K562 (cell line): ENCODE measurements at regions not wholly inside any gene's neighbourhood (a gene's known extent, or its start where the extent isn't known, plus 50 kb on each side); places are given as distances from the start of the nearest gene placed in this dataset.

Experiments used
- MEF2D ChIP-seq: conservative IDR thresholded peaks from 2 replicates; pipeline ENCODE4 v1.6.1; 2016; ENCODE audit warnings: low read depth, missing genetic modification characterization, missing compliant biosample characterization
- RBFOX2 ChIP-seq: fragments of 200-400 bp; formaldehyde crosslinking; IDR thresholded peaks from 2 replicates; pipeline ENCODE4 v1.6.1; 2017; ENCODE audit warnings: low read depth, mild to moderate bottlenecking, low read length, moderate library complexity
- TF ChIP-seq, protein P1 (sequence below), 2 experiments: fragments of 450-650 bp; IDR thresholded peaks; 2 replicates each; pipeline ENCODE4 v1.6.1; 2016; ENCODE audit warnings: mild to moderate bottlenecking in 2 of 2, borderline replicate concordance in 1 of 2, low read depth in 1 of 2, moderate library complexity in 1 of 2
- TF ChIP-seq, protein P2 (sequence below): IDR thresholded peaks from 2 replicates; pipeline ENCODE4 v1.6.1; 2014; ENCODE audit warnings: antibody characterized with exemption

DNA sequence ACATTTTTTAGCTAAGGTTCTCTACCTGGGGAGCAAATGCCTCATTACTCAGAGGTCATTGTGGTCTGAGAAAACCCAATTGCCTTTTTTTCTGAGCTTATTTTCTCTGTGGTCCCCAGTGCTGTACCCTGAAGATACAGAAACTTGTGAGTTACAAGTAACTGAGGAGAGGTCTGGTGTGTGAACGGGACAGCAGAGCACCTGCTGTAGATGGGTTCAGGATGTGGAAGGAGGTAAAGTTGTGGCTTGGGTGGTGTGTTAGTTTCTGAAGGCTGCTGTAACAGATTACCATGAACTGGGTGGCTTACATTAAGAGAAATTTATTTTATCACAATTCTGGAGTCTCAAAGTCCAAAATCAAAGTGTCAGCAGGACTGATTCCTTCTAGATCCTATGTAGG, 449.1 kb upstream of the NRP1 start (continued):
- TF ChIP-seq, protein P1, sequence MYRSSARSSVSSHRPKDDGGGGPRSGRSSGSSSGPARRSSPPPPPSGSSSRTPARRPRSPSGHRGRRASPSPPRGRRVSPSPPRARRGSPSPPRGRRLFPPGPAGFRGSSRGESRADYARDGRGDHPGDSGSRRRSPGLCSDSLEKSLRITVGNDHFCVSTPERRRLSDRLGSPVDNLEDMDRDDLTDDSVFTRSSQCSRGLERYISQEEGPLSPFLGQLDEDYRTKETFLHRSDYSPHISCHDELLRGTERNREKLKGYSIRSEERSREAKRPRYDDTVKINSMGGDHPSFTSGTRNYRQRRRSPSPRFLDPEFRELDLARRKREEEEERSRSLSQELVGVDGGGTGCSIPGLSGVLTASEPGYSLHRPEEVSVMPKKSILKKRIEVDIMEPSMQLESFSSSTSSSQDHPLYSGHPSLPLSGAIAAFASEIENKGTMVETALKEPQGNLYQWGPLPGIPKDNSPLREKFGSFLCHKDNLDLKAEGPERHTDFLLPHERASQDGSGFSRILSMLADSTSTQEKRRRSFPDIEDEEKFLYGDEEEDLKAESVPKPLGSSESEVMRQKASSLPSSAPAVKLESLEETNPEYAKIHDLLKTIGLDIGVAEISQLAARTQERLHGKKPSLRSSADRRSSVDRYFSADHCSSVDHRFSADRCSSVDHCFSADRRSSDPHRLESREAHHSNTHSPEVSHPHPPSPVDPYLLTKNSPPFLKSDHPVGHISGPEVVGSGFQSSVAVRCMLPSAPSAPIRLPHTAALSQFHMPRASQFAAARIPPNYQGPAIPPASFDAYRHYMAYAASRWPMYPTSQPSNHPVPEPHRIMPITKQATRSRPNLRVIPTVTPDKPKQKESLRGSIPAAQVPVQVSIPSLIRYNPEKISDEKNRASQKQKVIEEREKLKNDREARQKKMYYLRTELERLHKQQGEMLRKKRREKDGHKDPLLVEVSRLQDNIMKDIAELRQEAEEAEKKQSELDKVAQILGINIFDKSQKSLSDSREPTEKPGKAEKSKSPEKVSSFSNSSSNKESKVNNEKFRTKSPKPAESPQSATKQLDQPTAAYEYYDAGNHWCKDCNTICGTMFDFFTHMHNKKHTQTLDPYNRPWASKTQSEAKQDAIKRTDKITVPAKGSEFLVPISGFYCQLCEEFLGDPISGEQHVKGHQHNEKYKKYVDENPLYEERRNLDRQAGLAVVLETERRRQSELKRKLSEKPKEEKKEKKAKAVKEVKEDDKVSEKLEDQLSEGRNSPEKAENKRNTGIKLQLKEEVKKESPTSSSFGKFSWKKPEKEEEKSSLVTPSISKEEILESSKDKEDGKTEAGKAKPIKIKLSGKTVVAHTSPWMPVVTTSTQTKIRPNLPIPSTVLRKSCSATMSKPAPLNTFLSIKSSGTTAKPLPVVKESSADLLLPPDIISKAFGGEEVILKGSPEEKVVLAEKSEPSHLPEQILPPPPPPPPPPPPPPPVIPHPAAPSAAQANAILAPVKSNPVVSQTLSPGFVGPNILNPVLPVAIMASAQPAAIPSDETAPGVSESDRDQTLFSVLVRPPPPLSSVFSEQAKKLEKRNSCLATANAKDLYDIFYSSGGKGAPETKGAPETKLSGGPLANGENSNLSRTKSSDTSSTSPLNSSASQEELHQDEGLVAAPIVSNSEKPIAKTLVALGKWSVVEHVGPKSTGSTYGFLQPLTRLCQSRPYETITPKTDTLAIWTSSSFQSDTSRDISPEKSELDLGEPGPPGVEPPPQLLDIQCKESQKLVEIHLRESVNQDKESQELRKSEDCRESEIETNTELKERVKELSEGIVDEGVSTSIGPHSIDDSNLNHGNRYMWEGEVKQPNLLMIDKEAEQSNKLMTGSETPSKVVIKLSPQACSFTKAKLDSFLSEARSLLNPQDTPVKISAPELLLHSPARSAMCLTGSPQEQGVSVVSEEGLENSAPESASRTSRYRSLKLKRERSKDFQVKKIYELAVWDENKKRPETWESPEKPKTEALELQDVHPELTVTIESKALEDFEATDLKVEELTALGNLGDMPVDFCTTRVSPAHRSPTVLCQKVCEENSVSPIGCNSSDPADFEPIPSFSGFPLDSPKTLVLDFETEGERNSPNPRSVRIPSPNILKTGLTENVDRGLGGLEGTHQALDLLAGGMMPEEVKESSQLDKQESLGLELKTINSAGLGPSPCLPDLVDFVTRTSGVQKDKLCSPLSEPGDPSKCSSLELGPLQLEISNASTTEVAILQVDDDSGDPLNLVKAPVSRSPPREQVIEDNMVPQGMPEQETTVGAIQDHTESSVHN (IDR thresholded peaks at IDR 0.05; ENCODE audit: borderline replicate concordance in 1 of 2, low read depth in 1 of 2), result no peak
- no peak for TF ChIP-seq RBFOX2
- TF ChIP-seq MEF2D (tag), result no peak
- TF ChIP-seq, protein P2, sequence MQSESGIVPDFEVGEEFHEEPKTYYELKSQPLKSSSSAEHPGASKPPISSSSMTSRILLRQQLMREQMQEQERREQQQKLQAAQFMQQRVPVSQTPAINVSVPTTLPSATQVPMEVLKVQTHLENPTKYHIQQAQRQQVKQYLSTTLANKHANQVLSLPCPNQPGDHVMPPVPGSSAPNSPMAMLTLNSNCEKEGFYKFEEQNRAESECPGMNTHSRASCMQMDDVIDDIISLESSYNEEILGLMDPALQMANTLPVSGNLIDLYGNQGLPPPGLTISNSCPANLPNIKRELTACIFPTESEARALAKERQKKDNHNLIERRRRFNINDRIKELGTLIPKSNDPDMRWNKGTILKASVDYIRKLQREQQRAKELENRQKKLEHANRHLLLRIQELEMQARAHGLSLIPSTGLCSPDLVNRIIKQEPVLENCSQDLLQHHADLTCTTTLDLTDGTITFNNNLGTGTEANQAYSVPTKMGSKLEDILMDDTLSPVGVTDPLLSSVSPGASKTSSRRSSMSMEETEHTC, result no peak
